ENCODE measurements at regions not wholly inside any gene's neighbourhood (a gene's known extent, or its start where the extent isn't known, plus 50 kb on each side); places are given as distances from the start of the nearest gene placed in this dataset.
"Not testable (repeated sequence)": the region's sequence is repeated elsewhere in the genome, so short reads cannot be mapped to it uniquely, and the experiment has no call there.

- DNase-seq (ENCODE audit: low read depth), result not testable (repeated sequence)
These were observed 365.4 kb downstream of the MMUT start for GRCh38 chr6:49097664-49098063.

GRCh38 chr6:49097116-49097515 is 365.9 kb downstream of the MMUT start:
- no peak for DNase-seq (ENCODE audit: low read depth)

- DNase-seq (ENCODE audit: low read depth), result no peak
These were observed 374.4 kb downstream of the MMUT start for GRCh38 chr6:49088631-49089030.

- peak; percentile 25 for DNase-seq (ENCODE audit: low read depth)
These were observed 375.7 kb downstream of the MMUT start for GRCh38 chr6:49087369-49087768.

- DNase-seq (ENCODE audit: low read depth), result peak; percentile 7
These were observed 380.4 kb downstream of the MMUT start for GRCh38 chr6:49082611-49083010.

- DNase-seq (ENCODE audit: low read depth), result no peak
These were observed 390.0 kb downstream of the MMUT start for GRCh38 chr6:49072885-49073620.

- DNase-seq (ENCODE audit: low read depth), result peak; percentile 40
These were observed 390.9 kb downstream of the MMUT start for GRCh38 chr6:49072146-49072545.

GRCh38 chr6:49070411-49070810 is 392.6 kb downstream of the MMUT start:
- no peak for DNase-seq (ENCODE audit: low read depth)

GRCh38 chr6:49054311-49054710 is 408.7 kb downstream of the MMUT start:
- DNase-seq (ENCODE audit: low read depth), result peak; percentile 21

- DNase-seq (ENCODE audit: low read depth), result peak; percentile 31
These were observed 410.2 kb downstream of the MMUT start for GRCh38 chr6:49052901-49053300.

GRCh38 chr6:49051281-49051680 is 411.8 kb downstream of the MMUT start:
- no peak for DNase-seq (ENCODE audit: low read depth)

- DNase-seq (ENCODE audit: low read depth), result no peak
These were observed 412.5 kb downstream of the MMUT start for GRCh38 chr6:49050584-49050983.

- DNase-seq (ENCODE audit: low read depth), result no peak
These were observed 424.7 kb downstream of the MMUT start for GRCh38 chr6:49038294-49038822.

- peak; percentile 81 for DNase-seq (ENCODE audit: low read depth)
These were observed 432.6 kb downstream of the MMUT start for GRCh38 chr6:49030251-49031020.

- no peak for DNase-seq (ENCODE audit: low read depth)
These were observed 435.4 kb downstream of the MMUT start for GRCh38 chr6:49027644-49028043.

- no peak for DNase-seq (ENCODE audit: low read depth)
These were observed 437.5 kb downstream of the MMUT start for GRCh38 chr6:49025273-49026240.

GRCh38 chr6:49004801-49005200 is 458.3 kb downstream of the MMUT start:
- DNase-seq (ENCODE audit: low read depth), result no peak

GRCh38 chr6:49003348-49003747 is 459.7 kb downstream of the MMUT start:
- DNase-seq (ENCODE audit: low read depth), result no peak

GRCh38 chr6:49001856-49002541 is 461.1 kb downstream of the MMUT start:
- DNase-seq (ENCODE audit: low read depth), result peak; percentile 68

- DNase-seq (ENCODE audit: low read depth), result no peak
These were observed 464.5 kb downstream of the MMUT start for GRCh38 chr6:48998574-48998973.

- no peak for DNase-seq (ENCODE audit: low read depth)
These were observed 466.5 kb downstream of the MMUT start for GRCh38 chr6:48996461-48997119.

All from M059J (cell line).